OCI-LY7 (cell line): ENCODE measurements at regions not wholly inside any gene's neighbourhood (a gene's known extent, or its start where the extent isn't known, plus 50 kb on each side); places are given as distances from the start of the nearest gene placed in this dataset.

ENCODE experiments used
- BruUV-seq: library from RNA; stranded (reverse); fragments of 400-500 nt; replicated peaks from 2 replicates; lab custom pipeline; 2021; lab: Mats Ljungman, UMichigan
- CTCF ChIA-PET: fragments of 300-600 bp; sonication (Branson Sonifier 250); formaldehyde crosslinking; loops from one replicate; lab custom pipeline; 2022; ENCODE audit warnings: antibody characterized with exemption; ENCODE audit not compliant: unreplicated experiment; lab: Charles Lee
- POLR2A ChIA-PET: fragments of 300-600 bp; sonication (Branson Sonifier 250); formaldehyde crosslinking; loops from one replicate; lab custom pipeline; 2022; ENCODE audit warnings: antibody characterized with exemption; lab: Charles Lee
- DNase-seq: peaks from one replicate; pipeline ENCODE4 v3.0.0-alpha.2; 2015; ENCODE audit warnings: low spot score
- H2AFZ ChIP-seq: fragments of 200-600 bp; sonication (generic), shearing (Covaris generic); 2 replicates; pipeline ENCODE4 v1.6.1; 2014; ENCODE audit warnings: mild to moderate bottlenecking, antibody characterized with exemption, low read length, moderate library complexity
- H3K27ac ChIP-seq: fragments of 200-600 bp; sonication (generic); 2 replicates; pipeline ENCODE4 v1.5.1; 2014; ENCODE audit warnings: mixed run types, low read depth, mild to moderate bottlenecking, moderate library complexity, low read length, inconsistent platforms; ENCODE audit not compliant: poor library complexity, severe bottlenecking
- H3K36me3 ChIP-seq: fragments of 200-600 bp; sonication (generic); 2 replicates; pipeline ENCODE4 v1.6.1; 2014; ENCODE audit warnings: mild to moderate bottlenecking, antibody characterized with exemption, low read length, moderate library complexity, mixed read lengths; ENCODE audit not compliant: insufficient read depth
- H3K4me1 ChIP-seq: fragments of 200-600 bp; sonication (generic); 2 replicates; pipeline ENCODE4 v1.5.1; 2014; ENCODE audit warnings: mild to moderate bottlenecking, low read length; ENCODE audit not compliant: insufficient read depth, poor library complexity, severe bottlenecking
- H3K4me2 ChIP-seq: fragments of 200-600 bp; sonication (generic); 2 replicates; pipeline ENCODE4 v1.6.1; 2014; ENCODE audit warnings: mild to moderate bottlenecking, low read length
- H3K4me3 ChIP-seq: fragments of 200-600 bp; sonication (generic); 2 replicates; pipeline ENCODE4 v1.5.1; 2014; ENCODE audit warnings: mild to moderate bottlenecking, low read depth, low read length; ENCODE audit not compliant: poor library complexity, severe bottlenecking
- H3K79me2 ChIP-seq: fragments of 200-600 bp; sonication (generic); 2 replicates; pipeline ENCODE4 v1.6.1; 2016; ENCODE audit warnings: low read depth, mild to moderate bottlenecking, low read length, moderate library complexity, mixed read lengths; ENCODE audit not compliant: insufficient read depth
- H3K9me2 ChIP-seq: fragments of 200-600 bp; sonication (generic); 2 replicates; pipeline ENCODE4 v1.6.1; 2016; ENCODE audit warnings: mild to moderate bottlenecking, low read length, mixed read lengths; ENCODE audit not compliant: insufficient read depth
- H3K9me3 ChIP-seq: fragments of 200-600 bp; sonication (generic); 2 replicates; pipeline ENCODE4 v1.6.1; 2014; ENCODE audit warnings: mild to moderate bottlenecking, mixed run types, low read length, mixed read lengths
- H4K20me1 ChIP-seq: fragments of 200-600 bp; sonication (generic); 2 replicates; pipeline ENCODE4 v1.6.1; 2014; ENCODE audit warnings: mild to moderate bottlenecking, antibody characterized with exemption, low read length, moderate library complexity, mixed read lengths; ENCODE audit not compliant: insufficient read depth
- CTCF ChIP-seq: fragments of 200-600 bp; sonication (generic); conservative IDR thresholded peaks from 2 replicates; pipeline ENCODE4 v1.5.1; 2014; ENCODE audit warnings: mild to moderate bottlenecking, antibody characterized with exemption, low read length, moderate library complexity, mixed read lengths
- EZH2phosphoT487 ChIP-seq: fragments of 200-600 bp; sonication (generic); IDR thresholded peaks from 2 replicates; pipeline ENCODE4 v1.6.1; 2018; ENCODE audit warnings: low read depth, borderline replicate concordance, mild to moderate bottlenecking, mixed run types, antibody characterized with exemption, low read length, moderate library complexity, mixed read lengths
- intact Hi-C: fragments of 100-400 bp; cut with micrococcal nuclease; formaldehyde crosslinking; loops from one replicate; pipeline ENCODE4 v1.10.0; 2022; ENCODE audit not compliant: unreplicated experiment

GRCh38 chr6:93784794-93785693 is 365.7 kb upstream of the EPHA7 start:
- Histone ChIP-seq H3K27ac (no peak overlapping the region), H2AFZ (no peak overlapping the region), H3K79me2 (no peaks in the 10 kb centered on the region), H3K4me3 (no peak overlapping the region), H3K36me3 (no peaks in the 10 kb centered on the region), H4K20me1 (no peaks in the 10 kb centered on the region), H3K4me1 (no peaks in the 10 kb centered on the region), H3K4me2 (no peak overlapping the region), H3K9me2 (no peaks in the 10 kb centered on the region), H3K9me3 (no peaks in the 10 kb centered on the region)
- ChIA-PET CTCF (no interaction called here), POLR2A (interaction anchor here (0.6 kb wide), 1 partner anchor 162 kb away, joined by 3 read pairs; no protein-coding TSS in a partner anchor)
- no peak for DNase-seq
- intact Hi-C loops: no loop called here
- TF ChIP-seq EZH2phosphoT487: no peak
- TF ChIP-seq CTCF: no peak
- BruUV-seq: no TSS peak

GRCh38 chr6:93779086-93779841 is 359.9 kb upstream of the EPHA7 start:
- ChIA-PET POLR2A (no interaction called here), CTCF (no interaction called here)
- Histone ChIP-seq H3K4me2 (no peak overlapping the region), H3K27ac (no peak overlapping the region), H3K36me3 (no peaks in the 10 kb centered on the region), H3K9me2 (no peaks in the 10 kb centered on the region), H3K9me3 (no peaks in the 10 kb centered on the region), H3K4me1 (no peaks in the 10 kb centered on the region), H3K79me2 (no peaks in the 10 kb centered on the region), H2AFZ (no peak overlapping the region), H4K20me1 (no peaks in the 10 kb centered on the region), H3K4me3 (no peak overlapping the region)
- BruUV-seq: no TSS peak
- no peak for DNase-seq
- TF ChIP-seq CTCF: no peak
- TF ChIP-seq EZH2phosphoT487: no peak
- intact Hi-C loops: no loop called here
